ENCODE measurements at regions not wholly inside any gene's neighbourhood (a gene's known extent, or its start where the extent isn't known, plus 50 kb on each side); places are given as distances from the start of the nearest gene placed in this dataset.
A peak's percentile ranks its signal among the peaks of the same experiment; 100 is the strongest.
"Not testable (repeated sequence)": the region's sequence is repeated elsewhere in the genome, so short reads cannot be mapped to it uniquely, and the experiment has no call there.

- no peak overlapping the region for H3K27ac ChIP-seq (ENCODE audit: low read depth in 2 of 2, low read length in 2 of 2)
- H3K27me3 ChIP-seq (ENCODE audit: control insufficient read depth, insufficient read depth, low read length): no peaks in the 10 kb centered on the region
- intact Hi-C loops (cut with DNase I): no loop called here
- H3K9me3 ChIP-seq (ENCODE audit: control insufficient read depth in 2 of 3, insufficient read depth in 1 of 3, low read length in 3 of 3): no peaks in the 10 kb centered on the region
- H3K9ac ChIP-seq (ENCODE audit: low read length in 3 of 3): no peak overlapping the region
- DNase-seq (no peak), FAIRE-seq (no peak)
- no peaks in the 10 kb centered on the region for H3K36me3 ChIP-seq (ENCODE audit: control insufficient read depth in 2 of 3, insufficient read depth in 3 of 3, low read length in 3 of 3)
- TF ChIP-seq CTCF (IDR thresholded peaks at IDR 0.05; ENCODE audit: borderline replicate concordance, extremely low read depth, insufficient read depth): no peak
- H3K4me3 ChIP-seq (ENCODE audit: low read length in 3 of 3): no peak overlapping the region
- H3K4me1 ChIP-seq (ENCODE audit: control insufficient read depth in 2 of 3, insufficient read depth in 2 of 3, low read depth in 1 of 3, low read length in 3 of 3): no peaks in the 10 kb centered on the region
Observed at GRCh38 chr5:120146787-120147186, 317.3 kb upstream of the PRR16 start.

- H3K27me3 ChIP-seq (ENCODE audit: control insufficient read depth, insufficient read depth, low read length); FAIRE-seq; H3K4me1 ChIP-seq (ENCODE audit: control insufficient read depth in 2 of 3, insufficient read depth in 2 of 3, low read depth in 1 of 3, low read length in 3 of 3); H3K27ac ChIP-seq (ENCODE audit: low read depth in 2 of 2, low read length in 2 of 2); H3K36me3 ChIP-seq (ENCODE audit: control insufficient read depth in 2 of 3, insufficient read depth in 3 of 3, low read length in 3 of 3); H3K4me3 ChIP-seq (ENCODE audit: low read length in 3 of 3); H3K9me3 ChIP-seq (ENCODE audit: control insufficient read depth in 2 of 3, insufficient read depth in 1 of 3, low read length in 3 of 3); H3K9ac ChIP-seq (ENCODE audit: low read length in 3 of 3); intact Hi-C loops (cut with DNase I): not testable (repeated sequence)
- DNase-seq: peak in 1 of 5 donors; percentile 46
Observed at GRCh38 chr5:120147911-120148310, 316.2 kb upstream of the PRR16 start.

DNA sequence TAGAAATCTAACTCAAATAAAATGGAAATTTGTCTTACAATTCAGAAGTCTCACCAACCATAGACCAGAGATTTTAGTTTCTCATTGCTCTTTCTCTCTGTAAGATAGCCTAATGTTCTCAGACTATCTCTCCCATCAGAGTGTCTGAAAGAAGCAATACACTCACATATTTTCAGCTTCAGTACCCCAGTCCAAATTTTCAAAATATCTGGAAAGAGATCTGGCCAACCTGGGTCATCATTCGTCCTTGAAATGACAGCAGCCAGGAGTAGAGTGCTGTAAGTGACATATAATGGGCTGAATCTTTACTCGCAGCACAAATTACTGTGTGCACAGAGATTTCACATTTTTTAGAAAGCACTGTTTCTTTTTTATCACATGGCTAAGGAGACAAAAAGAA lies 313.3 kb upstream of the PRR16 start:
- no peak overlapping the region for H3K4me3 ChIP-seq (ENCODE audit: low read length in 3 of 3)
- H3K36me3 ChIP-seq (ENCODE audit: control insufficient read depth in 2 of 3, insufficient read depth in 3 of 3, low read length in 3 of 3): no peaks in the 10 kb centered on the region
- no peak for TF ChIP-seq CTCF (IDR thresholded peaks at IDR 0.05; ENCODE audit: borderline replicate concordance, extremely low read depth, insufficient read depth)
- DNase-seq: no peak
- no peak for FAIRE-seq
- no peak overlapping the region for H3K27ac ChIP-seq (ENCODE audit: low read depth in 2 of 2, low read length in 2 of 2)
- no peaks in the 10 kb centered on the region for H3K27me3 ChIP-seq (ENCODE audit: control insufficient read depth, insufficient read depth, low read length)
- no peak overlapping the region for H3K9ac ChIP-seq (ENCODE audit: low read length in 3 of 3)
- H3K4me1 ChIP-seq (ENCODE audit: control insufficient read depth in 2 of 3, insufficient read depth in 2 of 3, low read depth in 1 of 3, low read length in 3 of 3): no peaks in the 10 kb centered on the region
- intact Hi-C loops (cut with DNase I): no loop called here
- no peaks in the 10 kb centered on the region for H3K9me3 ChIP-seq (ENCODE audit: control insufficient read depth in 2 of 3, insufficient read depth in 1 of 3, low read length in 3 of 3)

- Histone ChIP-seq H3K4me1 (ENCODE audit: control insufficient read depth in 2 of 3, insufficient read depth in 2 of 3, low read depth in 1 of 3, low read length in 3 of 3) (no peaks in the 10 kb centered on the region), H3K4me3 (ENCODE audit: low read length in 3 of 3) (no peak overlapping the region), H3K27ac (ENCODE audit: low read depth in 2 of 2, low read length in 2 of 2) (no peak overlapping the region), H3K9me3 (ENCODE audit: control insufficient read depth in 2 of 3, insufficient read depth in 1 of 3, low read length in 3 of 3) (no peaks in the 10 kb centered on the region), H3K27me3 (ENCODE audit: control insufficient read depth, insufficient read depth, low read length) (no peaks in the 10 kb centered on the region), H3K9ac (ENCODE audit: low read length in 3 of 3) (no peak overlapping the region), H3K36me3 (ENCODE audit: control insufficient read depth in 2 of 3, insufficient read depth in 3 of 3, low read length in 3 of 3) (no peaks in the 10 kb centered on the region)
- FAIRE-seq (no peak), DNase-seq (no peak)
- no peak for TF ChIP-seq CTCF (IDR thresholded peaks at IDR 0.05; ENCODE audit: borderline replicate concordance, extremely low read depth, insufficient read depth)
- intact Hi-C loops (cut with DNase I): no loop called here
Observed at GRCh38 chr5:120151181-120151580, 312.9 kb upstream of the PRR16 start.
